GM23248 (cell line): ENCODE measurements at regions not wholly inside any gene's neighbourhood (a gene's known extent, or its start where the extent isn't known, plus 50 kb on each side); places are given as distances from the start of the nearest gene placed in this dataset.
A peak's percentile ranks its signal among the peaks of the same experiment; 100 is the strongest.

Experiments used
- DNase-seq: peaks from one replicate; pipeline ENCODE4 v3.0.0-alpha.2; 2015
- H2AFZ ChIP-seq: fragments of 200-600 bp; sonication (generic); 2 replicates; pipeline ENCODE4 v1.6.1; 2016; ENCODE audit warnings: antibody characterized with exemption
- H3F3A ChIP-seq: fragments of 200-600 bp; sonication (generic); 2 replicates; pipeline ENCODE4 v1.6.1; 2016; ENCODE audit warnings: mild to moderate bottlenecking, antibody characterized with exemption, mixed run types; ENCODE audit not compliant: insufficient read depth
- H3K27ac ChIP-seq: fragments of 200-600 bp; sonication (generic); 2 replicates; pipeline ENCODE4 v1.5.1; 2016; ENCODE audit warnings: mild to moderate bottlenecking
- H3K27me3 ChIP-seq: fragments of 200-600 bp; sonication (generic); replicated peaks from 2 replicates; pipeline ENCODE4 v1.6.1; 2016; ENCODE audit warnings: mild to moderate bottlenecking; ENCODE audit not compliant: insufficient read depth
- H3K36me3 ChIP-seq: fragments of 200-600 bp; sonication (generic); 2 replicates; pipeline ENCODE4 v1.6.1; 2016; ENCODE audit warnings: low read depth, mild to moderate bottlenecking
- H3K4me1 ChIP-seq: fragments of 200-600 bp; sonication (generic); 2 replicates; pipeline ENCODE4 v1.6.1; 2016; ENCODE audit warnings: mild to moderate bottlenecking; ENCODE audit not compliant: insufficient read depth
- H3K4me2 ChIP-seq: fragments of 200-600 bp; sonication (generic); one replicate; pipeline ENCODE4 v1.6.1; 2016; ENCODE audit warnings: mild to moderate bottlenecking; ENCODE audit not compliant: unreplicated experiment
- H3K4me3 ChIP-seq: fragments of 200-600 bp; sonication (generic); 2 replicates; pipeline ENCODE4 v1.5.1; 2016; ENCODE audit warnings: mild to moderate bottlenecking
- H3K79me2 ChIP-seq: fragments of 200-600 bp; sonication (generic); 2 replicates; pipeline ENCODE4 v1.6.1; 2016; ENCODE audit warnings: mild to moderate bottlenecking; ENCODE audit not compliant: insufficient read depth
- H3K9ac ChIP-seq: fragments of 200-600 bp; sonication (generic); 2 replicates; pipeline ENCODE4 v1.6.1; 2016; ENCODE audit warnings: mild to moderate bottlenecking
- H3K9me2 ChIP-seq: fragments of 200-600 bp; sonication (generic); 2 replicates; pipeline ENCODE4 v1.6.1; 2016; ENCODE audit warnings: mixed run types, mild to moderate bottlenecking, moderate library complexity; ENCODE audit not compliant: insufficient read depth
- H3K9me3 ChIP-seq: fragments of 200-600 bp; sonication (generic); one replicate; pipeline ENCODE4 v1.6.1; 2017; ENCODE audit warnings: low read depth
- H4K20me1 ChIP-seq: fragments of 200-600 bp; sonication (generic); 2 replicates; pipeline ENCODE4 v1.6.0; 2016; ENCODE audit not compliant: insufficient read depth
- EZH2 ChIP-seq: fragments of 200-600 bp; sonication (generic); IDR thresholded peaks from 2 replicates; pipeline ENCODE4 v1.6.1; 2018; ENCODE audit warnings: antibody characterized with exemption, mild to moderate bottlenecking; ENCODE audit not compliant: insufficient read depth, poor library complexity, severe bottlenecking
- EZH2phosphoT487 ChIP-seq: fragments of 200-600 bp; sonication (generic); IDR thresholded peaks from 2 replicates; pipeline ENCODE4 v1.6.1; 2018; ENCODE audit warnings: antibody characterized with exemption, moderate library complexity, mild to moderate bottlenecking, low read depth; ENCODE audit not compliant: insufficient read depth
- WGBS, 2 experiments: methylation state at CpG; one replicate each; pipeline ENCODE4 v1.1.6; 2015 to 2017; ENCODE audit warnings: low lambda C conversion rate in 2 of 2, low coverage in 1 of 2; ENCODE audit errors: missing lambda C conversion rate in 2 of 2; 5-methylcytosine and 5-hydroxymethylcytosine counted together
- in situ Hi-C: fragments of 300-500 bp; cut with MboI; formaldehyde crosslinking; loops from 2 replicates; pipeline ENCODE4 v1.15.0; 2020

DNA sequence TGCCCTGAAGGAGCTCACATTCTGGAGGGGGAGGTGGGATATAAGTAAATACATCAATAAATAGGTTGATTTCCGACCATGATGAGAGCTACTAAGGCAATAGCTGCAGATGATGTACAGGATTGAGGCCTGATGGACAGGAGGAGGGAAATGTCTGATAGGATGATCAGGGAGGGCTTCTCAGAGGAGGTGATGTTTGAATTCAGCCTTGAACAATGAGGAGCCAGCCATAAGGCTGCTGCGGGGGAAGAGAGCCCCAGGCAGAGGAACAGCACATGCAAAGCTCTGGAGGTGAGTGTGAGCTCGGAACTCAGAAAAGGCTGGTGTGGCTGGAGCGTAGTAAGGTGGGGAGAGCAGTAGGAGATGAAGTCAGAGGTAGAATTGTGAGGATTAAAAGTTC, 411.7 kb downstream of the PTPRU start:
- Histone ChIP-seq H3K4me3 (no peak overlapping the region), H3K27ac (no peak overlapping the region), H4K20me1 (no peaks in the 10 kb centered on the region), H3K27me3 (no peaks in the 10 kb centered on the region), H3K9ac (no peak overlapping the region), H3K79me2 (no peaks in the 10 kb centered on the region), H3K36me3 (no peaks in the 10 kb centered on the region), H3K4me1 (peaks cover 6% of the 10 kb centered on the region; the same call in 1 of the 2 replicates), H3F3A (0 out of 2 replicates have a peak, but pooled peaks cover 4% of the 10 kb centered on the region), H3K9me3 (no peaks in the 10 kb centered on the region), H3K9me2 (no peaks in the 10 kb centered on the region), H3K4me2 (no peak overlapping the region), H2AFZ (no peak overlapping the region)
- no peak for DNase-seq
- 43% methylated on average over 4 of the region's 4 CpGs for WGBS, 2 experiments
- TF ChIP-seq EZH2: no peak
- in situ Hi-C loops: no loop called here

DNA sequence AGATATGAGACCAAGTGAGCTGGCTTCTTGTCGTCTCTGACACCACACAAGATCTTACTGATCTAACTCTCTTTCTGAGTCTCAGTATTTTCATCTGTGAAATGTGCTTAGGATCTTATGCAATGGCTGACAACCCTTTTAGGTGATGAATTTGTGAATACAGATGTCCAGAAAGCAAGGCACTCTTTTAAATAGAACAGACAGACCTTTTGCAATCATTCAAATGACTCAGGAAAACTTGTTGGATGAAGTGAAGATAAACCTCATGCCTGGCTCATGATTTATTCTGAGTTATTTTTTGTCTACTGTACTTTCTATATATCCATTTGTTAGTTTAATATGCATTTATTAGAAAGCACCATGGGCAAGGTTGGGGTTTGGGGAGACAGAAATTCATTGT, 411.3 kb downstream of the PTPRU start:
- no peak overlapping the region for H3K4me3 ChIP-seq
- no peaks in the 10 kb centered on the region for H3K27me3 ChIP-seq
- no peak overlapping the region for H3K27ac ChIP-seq
- H3K9me2 ChIP-seq: no peaks in the 10 kb centered on the region
- no peaks in the 10 kb centered on the region for H3K9me3 ChIP-seq
- H3K4me1 ChIP-seq: peaks cover 6% of the 10 kb centered on the region; the same call in 1 of the 2 replicates
- no peak overlapping the region for H3K9ac ChIP-seq
- no peak overlapping the region for H3K4me2 ChIP-seq
- H3K36me3 ChIP-seq: no peaks in the 10 kb centered on the region
- DNase-seq: peak; percentile 63
- TF ChIP-seq EZH2phosphoT487 (peak; percentile 79; the same call in 1 of the 2 replicates), EZH2 (no peak)
- no peak overlapping the region for H2AFZ ChIP-seq
- in situ Hi-C loops: no loop called here
- 55 to 58% methylated on average over 1 of the region's 1 CpG for whole genome bisulfite sequencing, 2 experiments
- no peaks in the 10 kb centered on the region for H3K79me2 ChIP-seq
- 0 out of 2 replicates have a peak, but pooled peaks cover 4% of the 10 kb centered on the region for H3F3A ChIP-seq
- H4K20me1 ChIP-seq: no peaks in the 10 kb centered on the region

DNA sequence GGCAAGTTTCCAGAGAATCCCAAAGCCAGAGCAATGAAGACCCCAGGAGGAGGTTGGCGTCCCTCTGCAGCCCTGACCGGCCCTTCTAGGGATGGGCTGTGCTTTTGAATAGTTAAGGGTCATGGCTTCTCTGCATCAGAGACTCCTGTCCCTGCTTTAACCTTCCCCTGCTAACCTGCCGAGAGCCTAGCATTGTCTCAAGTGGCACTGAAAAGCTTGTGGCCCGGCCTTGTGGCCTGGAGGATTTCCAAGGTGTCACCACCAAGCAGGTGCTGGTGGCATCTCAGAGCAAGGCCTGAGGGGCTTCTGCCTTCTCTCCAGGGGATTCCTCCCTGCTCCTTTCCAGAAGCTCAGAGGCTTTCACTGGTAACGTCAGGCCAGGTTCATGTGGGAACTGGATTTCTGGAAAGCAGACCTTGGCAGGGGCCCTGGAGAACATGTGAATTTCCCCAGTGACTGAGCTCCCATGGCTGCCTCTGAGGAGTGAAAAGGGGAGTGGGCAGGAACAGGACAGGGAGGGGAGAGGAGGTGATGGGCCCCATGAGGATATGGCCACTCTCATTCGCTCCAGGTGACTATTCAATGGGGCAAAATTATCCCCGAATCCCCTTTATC, 409.9 kb downstream of the PTPRU start:
- no peak for TF ChIP-seq EZH2
- TF ChIP-seq EZH2phosphoT487: no peak
- DNase-seq: no peak
- Histone ChIP-seq H3K4me1 (no peaks in the 10 kb centered on the region; the same call in 1 of the 2 replicates), H3F3A (0 out of 2 replicates have a peak, but pooled peaks cover 4% of the 10 kb centered on the region), H3K9me3 (no peaks in the 10 kb centered on the region), H3K4me2 (no peak overlapping the region), H3K79me2 (no peaks in the 10 kb centered on the region), H4K20me1 (no peaks in the 10 kb centered on the region), H3K27ac (no peak overlapping the region), H2AFZ (no peak overlapping the region), H3K9me2 (no peaks in the 10 kb centered on the region), H3K27me3 (no peaks in the 10 kb centered on the region), H3K36me3 (no peaks in the 10 kb centered on the region), H3K9ac (no peak overlapping the region), H3K4me3 (no peak overlapping the region)
- in situ Hi-C loops: no loop called here
- 80 to 85% methylated on average over 7 of the region's 7 CpGs for WGBS, 2 experiments

DNA sequence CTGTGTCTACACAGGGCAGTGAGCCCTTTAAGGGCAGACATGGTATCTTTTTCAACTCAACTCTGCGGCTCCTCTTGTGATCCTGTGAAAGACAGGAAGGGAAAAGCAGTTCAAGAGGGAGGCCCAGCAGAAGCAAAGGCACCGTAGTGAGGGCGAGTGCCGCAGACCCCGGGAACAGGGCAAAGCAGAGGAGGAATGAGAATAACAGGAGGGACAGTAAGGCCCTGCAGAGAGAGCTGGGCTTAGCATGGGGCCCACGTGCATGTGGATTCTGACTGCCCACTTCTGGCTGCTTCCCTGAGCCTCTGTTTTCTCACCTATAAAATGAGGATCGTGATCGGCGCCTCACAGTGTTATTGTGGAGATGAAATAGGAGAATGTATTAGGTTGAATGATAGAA, 409.3 kb downstream of the PTPRU start:
- DNase-seq: no peak
- H3F3A ChIP-seq: 0 out of 2 replicates have a peak, but pooled peaks cover 4% of the 10 kb centered on the region
- H3K9me2 ChIP-seq: no peaks in the 10 kb centered on the region
- no peak overlapping the region for H3K4me3 ChIP-seq
- H3K27me3 ChIP-seq: no peaks in the 10 kb centered on the region
- no peak overlapping the region for H3K4me2 ChIP-seq
- WGBS, 2 experiments: 73 to 74% methylated on average over 9 of the region's 9 CpGs
- in situ Hi-C loops: no loop called here
- no peaks in the 10 kb centered on the region for H3K79me2 ChIP-seq
- H3K4me1 ChIP-seq: peaks cover 1% of the 10 kb centered on the region; the same call in 1 of the 2 replicates
- no peak overlapping the region for H2AFZ ChIP-seq
- TF ChIP-seq EZH2 (no peak), EZH2phosphoT487 (no peak)
- H3K9ac ChIP-seq: no peak overlapping the region
- H4K20me1 ChIP-seq: no peaks in the 10 kb centered on the region
- no peaks in the 10 kb centered on the region for H3K9me3 ChIP-seq
- no peak overlapping the region for H3K27ac ChIP-seq
- no peaks in the 10 kb centered on the region for H3K36me3 ChIP-seq
